NCI-H524 (cell line): ENCODE measurements at regions not wholly inside any gene's neighbourhood (a gene's known extent, or its start where the extent isn't known, plus 50 kb on each side); places are given as distances from the start of the nearest gene placed in this dataset.
A peak's percentile ranks its signal among the peaks of the same experiment; 100 is the strongest.
"Not testable (repeated sequence)": the region's sequence is repeated elsewhere in the genome, so short reads cannot be mapped to it uniquely, and the experiment has no call there.

Experiments
- DNase-seq, 2 experiments: peaks; one replicate each; lab custom pipeline; 2025; lab: John Stamatoyannopoulos, UW

DNA sequence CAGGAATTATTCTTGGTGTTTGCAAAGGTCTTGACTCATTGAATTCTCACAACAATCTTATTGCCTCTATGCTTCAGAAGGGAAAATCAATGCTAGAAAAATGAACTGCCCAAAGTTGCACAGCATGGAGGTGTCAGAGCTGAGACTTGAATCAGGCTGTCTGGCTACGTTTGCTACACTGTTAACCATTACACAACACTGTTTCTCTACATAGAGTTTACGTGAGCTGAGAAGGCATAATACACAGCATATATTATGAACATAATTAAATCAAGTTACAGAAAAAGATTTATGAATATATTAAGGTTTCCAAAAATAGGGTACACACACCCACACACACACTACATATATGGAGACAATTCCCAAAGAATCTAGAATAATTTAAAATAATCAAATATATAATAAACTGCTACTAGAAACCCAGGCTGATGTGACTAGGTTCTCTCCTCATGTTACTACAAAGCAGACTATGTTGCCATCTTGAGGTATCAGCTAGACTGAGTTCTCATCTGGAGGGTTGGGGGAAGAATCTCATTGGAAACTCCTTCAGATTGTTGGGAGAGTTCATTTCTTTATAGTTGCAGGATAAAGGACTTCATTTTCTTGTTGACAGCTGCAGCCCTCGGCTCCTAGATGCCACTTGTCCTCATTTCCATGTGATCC, 1270.5 kb downstream of the ARAP2 start:
- no peak for DNase-seq

DNA sequence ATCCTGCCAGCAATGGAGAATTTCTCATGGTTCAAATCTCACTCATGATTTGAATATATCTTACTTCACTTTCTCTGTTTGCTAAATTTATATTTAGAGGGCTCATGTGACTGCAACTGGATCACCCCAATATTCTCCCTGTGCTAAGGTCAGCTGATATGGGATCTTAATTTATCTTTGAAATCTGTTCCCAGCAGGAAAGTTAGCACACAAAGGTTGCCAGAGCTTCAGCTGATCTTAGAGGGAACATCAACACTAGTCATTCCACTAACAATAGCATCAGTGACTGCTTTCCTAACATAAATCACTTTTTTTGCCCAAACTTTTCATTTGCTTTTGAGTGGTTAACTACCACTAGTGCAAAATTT, 1270.0 kb downstream of the ARAP2 start:
- DNase-seq, result no peak

DNA sequence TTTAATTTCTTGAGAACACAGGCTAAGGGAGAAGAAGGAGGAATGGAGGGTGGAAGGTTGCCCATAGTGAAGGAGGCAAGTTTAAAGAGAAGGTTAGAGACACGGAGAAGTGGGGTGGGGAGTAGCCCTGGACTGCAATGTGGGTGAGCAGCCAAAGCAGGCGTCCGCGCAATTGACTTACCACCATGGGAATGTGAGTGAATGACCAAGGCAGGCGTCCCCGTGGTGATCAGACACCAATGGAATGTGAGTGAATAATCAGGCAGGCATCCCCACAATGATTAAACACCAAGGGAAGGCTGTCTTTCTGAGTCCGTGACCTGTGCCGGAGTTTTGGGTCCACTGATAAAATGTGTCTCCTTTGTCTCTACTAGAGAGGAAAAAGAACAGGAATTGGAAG, 1223.1 kb downstream of the ARAP2 start:
- not testable (repeated sequence) for DNase-seq

DNA sequence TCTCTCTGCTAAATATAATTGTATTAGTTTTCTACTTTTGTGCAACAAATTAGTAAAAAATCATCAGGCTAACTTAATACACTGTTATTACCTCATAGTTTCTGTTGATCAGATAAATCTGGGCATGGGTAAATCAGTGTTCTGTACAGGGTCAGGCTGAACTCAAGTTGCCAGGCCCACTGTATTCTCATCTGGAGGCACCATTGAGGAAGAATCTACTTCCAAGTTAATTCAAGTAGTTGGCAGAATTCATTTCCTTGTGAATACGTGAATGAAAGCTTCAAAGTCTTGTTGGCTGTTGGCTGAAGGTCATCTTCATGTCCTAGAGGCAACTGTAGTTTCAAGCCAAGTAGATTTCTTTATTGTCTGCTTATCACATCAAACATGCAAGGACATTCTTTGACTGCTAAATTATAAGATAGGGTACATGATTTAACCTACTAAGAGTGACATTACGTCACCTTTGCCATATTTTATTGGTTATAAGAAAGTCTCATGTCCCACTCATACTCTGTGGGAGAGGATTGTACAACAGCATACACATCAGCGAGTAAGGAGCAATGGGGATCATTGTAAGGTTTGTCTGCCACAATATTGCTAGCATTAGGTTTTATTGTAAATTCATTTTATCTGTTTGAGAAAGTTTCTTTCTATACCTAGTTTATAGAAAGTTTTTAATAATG, 1219.0 kb downstream of the ARAP2 start:
- no peak for DNase-seq

DNA sequence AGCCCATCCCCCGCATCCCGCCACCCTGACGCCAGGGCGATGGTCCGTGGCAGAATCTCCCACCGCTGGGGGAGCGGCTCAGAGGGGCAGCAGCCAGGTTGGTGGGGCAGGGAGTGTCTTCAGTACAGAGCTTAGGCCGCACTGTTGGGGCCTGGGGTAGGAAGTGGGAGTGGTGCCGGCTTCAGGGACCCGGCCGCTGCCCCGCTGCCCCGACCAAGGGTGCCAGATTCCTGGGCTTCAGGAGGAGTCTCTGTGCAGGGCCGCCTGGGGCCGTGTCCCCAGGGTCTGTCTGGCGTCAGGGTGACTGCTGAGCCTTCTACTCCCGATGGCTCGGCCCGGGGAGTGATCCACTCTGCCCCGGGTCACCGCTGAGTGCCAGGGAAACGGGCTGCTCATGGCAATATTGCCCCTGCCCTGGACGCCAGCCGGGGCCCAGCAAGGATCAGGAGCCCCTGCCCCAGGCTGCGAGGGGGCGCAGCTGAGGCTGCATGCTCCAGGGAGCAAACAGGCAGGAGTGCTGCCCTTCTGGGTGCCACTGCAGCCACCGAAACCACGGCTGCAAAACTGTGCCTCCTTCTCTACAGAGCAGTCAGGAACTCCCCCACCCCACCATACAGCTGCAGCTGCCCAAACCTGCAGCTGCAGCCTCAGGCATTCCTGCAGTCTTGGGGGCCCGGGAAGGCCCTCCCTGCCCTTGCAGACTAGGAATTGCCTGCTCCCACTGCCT, 1206.1 kb downstream of the ARAP2 start:
- no peak for DNase-seq

DNA sequence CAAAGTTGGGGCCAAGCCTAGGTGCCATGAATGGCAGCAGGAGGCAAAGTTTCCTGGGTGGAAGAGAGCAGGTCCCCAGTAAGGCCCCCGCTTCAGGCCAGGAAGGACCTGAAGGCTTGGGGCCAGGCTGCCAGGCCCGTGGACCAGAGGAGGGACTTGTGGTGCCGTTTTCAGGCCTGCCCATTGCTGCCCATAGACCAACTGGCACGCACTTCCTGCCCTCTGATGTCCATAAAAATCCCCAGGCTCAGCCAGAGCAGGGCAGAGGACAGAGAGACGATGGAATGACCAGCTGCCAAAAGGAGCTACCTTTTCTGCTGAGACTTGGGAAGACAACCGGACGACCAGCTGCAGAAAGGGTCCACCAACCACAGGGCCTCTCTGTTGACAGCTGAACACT, 1205.5 kb downstream of the ARAP2 start:
- no peak for DNase-seq

DNA sequence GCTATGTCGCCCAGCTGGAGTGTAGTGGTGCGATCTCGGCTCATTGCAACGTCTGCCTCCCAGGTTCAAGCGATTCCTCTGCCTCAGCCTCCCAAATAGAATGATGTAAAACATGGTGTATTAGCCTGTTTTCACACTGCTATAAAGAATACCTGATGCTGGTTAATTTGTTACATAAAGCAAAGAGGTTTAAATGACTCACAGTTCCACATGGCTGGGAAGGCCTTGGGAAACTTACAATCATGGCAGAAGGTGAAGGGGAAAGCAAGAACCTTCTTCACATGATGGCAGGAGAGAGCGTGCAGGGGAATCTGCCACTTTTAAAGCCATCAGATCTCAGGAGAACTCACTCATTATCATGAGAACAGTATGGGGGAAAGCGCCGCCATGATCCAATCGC, 1191.8 kb downstream of the ARAP2 start:
- DNase-seq, result no peak

DNA sequence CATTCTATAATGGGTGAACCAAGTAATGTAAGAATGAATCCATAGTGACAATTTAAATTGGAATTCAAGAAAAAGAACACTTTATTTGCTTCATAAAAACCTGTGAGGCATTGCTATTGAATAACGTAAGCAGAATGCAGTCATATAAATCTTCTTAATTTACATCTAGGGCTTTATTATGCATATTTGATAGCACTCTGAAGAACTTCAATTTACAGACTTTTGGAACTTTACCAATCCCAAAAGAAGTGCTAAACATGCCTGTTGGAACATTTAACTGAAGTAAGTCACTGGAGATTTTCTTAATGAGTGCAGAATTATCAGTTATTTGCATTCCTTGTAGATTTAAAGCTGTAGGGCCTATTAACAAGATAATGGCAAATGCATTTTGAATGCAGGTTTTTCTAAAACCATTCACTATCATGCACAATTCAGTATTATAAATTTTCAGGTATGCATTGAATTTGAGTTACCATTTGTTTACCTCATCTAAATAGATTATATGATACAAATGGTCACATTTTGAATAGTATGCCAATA, 1181.2 kb downstream of the ARAP2 start:
- DNase-seq, result no peak

DNA sequence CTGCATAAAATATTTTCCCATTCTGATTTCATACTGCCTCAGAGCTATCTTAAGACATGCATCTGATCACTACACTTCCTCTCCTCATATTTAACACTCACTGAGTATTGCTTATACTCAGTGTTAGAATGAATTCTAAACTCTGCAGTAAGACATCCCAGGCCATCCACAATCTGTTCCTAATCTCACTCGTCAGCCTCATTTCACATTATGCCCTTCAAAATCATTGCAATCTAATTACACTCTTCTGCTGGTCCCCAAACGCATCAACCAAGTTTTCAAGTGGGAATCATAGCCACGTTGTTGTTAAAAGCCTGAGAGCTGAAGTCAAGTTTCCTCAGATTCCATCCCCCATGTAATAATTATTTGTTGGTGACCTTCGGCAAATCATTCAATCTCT, 1177.9 kb downstream of the ARAP2 start:
- DNase-seq, result no peak

DNA sequence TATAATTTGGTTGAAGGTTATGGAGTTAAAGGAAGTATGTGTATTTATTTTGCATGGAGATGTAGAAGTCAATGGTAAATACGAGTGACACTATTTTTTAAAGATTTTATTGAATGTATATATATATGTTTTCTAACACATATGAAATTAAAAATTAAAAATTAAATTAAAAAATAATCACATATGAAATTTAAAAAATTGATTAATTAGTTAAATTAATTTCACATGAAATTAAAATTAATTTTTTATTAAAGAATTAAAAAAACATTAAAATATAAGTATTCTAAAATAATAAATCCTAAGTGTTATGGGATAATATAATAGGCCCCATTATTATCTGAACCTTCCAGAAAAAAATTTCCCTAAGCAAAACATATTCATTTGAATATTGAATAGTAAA, 1163.5 kb downstream of the ARAP2 start:
- no peak for DNase-seq

DNA sequence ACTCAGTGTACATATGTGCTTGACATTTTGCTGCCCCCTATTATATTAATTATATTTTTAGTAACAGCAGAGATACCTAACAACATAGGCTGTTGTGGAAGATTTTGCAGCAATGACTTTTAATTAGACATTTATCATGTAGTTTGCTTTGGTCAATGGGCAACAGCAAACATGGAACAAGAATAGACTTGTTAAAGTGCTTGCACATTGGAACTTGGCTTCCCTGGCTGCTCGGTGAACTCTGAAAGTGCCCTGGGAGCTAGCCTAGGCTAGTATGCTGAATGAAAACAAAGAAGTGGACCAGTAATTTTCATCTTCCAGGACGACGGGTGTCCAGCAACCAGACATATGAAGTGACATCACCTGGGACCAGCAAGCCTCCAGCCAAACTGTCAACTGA, 1157.1 kb downstream of the ARAP2 start:
- no peak for DNase-seq

DNA sequence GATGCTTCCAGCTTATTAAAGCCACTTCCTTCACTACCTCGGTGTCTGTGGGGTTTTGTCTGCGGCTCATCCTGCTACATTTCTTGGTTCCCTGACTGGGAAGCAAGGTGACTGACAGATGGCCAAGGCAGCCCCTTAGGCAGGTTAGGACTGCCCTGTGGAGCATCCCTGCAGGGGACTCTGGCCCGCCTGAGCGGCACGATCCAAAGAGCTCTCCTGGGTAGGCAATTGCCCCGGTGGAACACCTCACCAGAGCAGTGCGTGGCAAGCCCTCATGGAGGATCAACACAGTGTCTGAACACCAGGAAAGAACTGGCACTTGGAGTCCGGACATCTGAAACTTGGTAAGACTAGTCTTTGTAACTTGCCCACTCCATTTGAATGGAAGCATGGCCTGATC, 1143.4 kb downstream of the ARAP2 start:
- no peak for DNase-seq

DNA sequence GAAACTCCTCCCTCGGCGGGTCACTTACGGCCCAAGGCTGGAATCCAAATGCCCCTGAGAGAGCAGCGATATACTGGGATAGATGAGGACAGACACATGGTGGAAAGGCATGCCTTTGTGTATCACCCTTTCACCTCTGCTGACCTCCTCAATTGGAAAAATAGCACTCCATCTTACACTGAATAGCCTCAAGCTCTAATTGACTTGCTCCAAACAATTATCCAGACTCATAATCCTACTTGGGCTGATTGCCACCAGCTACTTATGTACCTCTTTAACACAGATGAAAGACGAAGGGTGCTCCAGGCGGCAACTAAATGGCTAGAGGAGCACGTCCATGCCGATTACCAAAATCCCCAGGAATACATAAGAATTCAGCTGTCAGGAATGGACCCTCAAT, 1142.2 kb downstream of the ARAP2 start:
- DNase-seq, result peak; percentile 86 to 95

DNA sequence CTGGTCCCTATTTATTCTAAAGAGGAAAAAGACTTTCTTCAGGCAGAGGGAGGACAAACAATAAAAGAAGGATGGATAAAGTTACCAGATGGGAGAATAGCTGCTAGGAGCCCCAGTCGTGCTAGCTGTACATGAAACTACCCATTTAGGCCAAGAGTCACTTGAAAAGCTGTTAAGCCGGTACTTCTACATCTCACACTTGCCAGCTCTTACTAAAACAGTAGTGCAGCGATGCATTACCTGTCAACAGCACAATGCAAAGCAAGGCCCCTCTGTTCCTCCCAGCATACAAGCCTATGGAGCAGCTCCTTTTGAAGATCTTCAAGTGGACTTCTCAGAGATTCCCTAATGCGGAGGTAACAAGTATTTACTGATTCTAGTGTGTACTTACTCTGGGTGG, 1138.8 kb downstream of the ARAP2 start:
- DNase-seq, result peak; percentile 95 to 98

DNA sequence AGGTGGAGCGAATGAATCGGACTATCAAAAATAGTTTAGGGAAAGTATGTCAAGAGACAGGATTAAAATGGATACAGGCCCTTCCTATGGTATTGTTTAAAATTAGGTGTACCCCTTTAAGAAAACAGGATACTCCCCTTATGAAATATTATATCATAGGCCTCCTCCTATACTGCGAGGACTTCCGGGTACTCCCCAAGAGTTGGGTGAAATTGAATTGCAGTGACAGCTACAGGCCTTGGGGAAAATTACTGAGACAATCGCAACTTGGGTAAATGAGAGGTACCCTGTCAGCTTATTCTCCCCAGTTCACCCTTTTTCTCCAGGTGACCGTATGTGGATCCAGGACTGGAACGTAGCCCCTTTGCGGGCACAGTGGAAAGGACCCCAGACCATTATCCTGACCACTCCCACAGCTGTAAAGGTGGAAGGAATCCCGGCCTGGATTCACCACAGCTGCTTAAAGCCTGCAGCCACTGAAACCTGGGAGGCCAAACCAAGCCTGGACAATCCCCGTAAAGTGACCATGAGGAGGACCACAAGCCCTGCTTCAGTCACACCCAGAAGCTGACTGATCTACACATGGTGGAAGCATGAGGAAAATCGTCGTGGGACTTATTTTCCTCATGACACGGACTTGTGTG, 1138.1 kb downstream of the ARAP2 start:
- no peak for DNase-seq

DNA sequence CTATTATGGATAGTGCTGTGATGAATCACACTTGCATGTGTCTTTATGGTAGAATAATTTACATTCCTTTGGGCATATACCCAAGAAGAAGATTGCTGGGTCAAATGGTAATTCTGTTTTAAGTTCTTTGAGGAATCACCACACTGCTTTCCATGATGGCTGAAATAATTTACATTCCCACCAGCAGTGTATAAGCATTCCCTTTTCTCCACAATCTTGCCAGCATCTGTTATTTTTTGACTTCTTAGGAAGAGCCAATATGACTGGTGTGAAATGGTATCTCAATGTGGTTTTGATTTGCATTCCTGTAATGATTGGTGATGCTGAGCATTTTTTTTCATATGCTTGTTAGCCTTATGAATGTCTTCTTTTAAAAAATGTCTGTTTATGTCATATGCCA, 1120.2 kb downstream of the ARAP2 start:
- DNase-seq, result no peak

DNA sequence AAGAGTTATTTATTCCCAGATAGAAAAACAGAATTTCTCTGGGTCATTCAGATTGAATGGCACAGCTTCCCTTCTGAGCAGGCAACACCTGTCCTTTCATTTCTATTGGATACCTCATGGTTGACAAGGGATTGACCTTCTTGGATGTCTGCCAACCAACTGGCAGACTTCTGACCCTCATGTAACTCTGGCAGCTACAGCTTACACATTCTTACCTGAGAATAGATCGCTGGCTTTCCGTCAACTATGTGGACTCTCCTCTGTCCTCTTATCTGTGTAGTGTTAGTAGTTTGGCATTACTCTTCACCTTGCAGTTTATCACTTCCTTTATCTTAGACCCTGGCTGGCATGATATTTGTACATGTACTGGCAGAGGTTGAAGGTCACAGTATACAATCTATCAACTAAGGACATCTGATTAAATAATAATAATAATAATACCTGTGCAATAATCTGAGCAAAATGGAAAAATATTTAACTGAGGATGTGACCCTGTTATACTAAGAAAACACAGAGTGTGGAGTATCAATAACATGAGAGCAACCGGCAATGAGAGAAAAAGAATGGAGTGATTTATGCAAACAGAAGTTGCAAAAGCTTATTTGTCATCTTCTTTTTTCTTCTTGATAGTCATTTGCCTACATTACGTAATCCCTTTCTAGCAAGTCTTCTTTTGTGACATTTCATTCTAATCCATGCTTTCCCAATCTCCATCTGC, 1118.2 kb downstream of the ARAP2 start:
- peak; percentile 23 to 54 for DNase-seq

DNA sequence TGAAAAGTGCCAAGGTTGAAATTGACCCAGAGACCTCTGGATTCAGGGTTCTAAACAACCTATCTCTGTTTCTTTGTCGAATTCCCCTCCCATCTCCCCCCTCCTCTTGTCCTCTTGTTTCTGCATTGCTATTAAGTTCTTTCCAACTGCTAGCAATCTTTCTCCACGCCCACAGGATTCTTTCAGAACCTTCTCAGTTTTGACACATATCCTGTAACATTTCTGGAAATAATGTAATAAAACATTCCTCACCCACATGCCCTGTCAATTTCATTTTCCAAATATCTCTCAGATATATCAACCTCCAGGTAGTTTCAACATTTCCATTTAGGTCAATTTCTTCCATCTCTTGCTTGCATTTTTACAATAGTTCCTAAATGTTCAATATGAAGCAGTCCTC, 1105.9 kb downstream of the ARAP2 start:
- no peak for DNase-seq

DNA sequence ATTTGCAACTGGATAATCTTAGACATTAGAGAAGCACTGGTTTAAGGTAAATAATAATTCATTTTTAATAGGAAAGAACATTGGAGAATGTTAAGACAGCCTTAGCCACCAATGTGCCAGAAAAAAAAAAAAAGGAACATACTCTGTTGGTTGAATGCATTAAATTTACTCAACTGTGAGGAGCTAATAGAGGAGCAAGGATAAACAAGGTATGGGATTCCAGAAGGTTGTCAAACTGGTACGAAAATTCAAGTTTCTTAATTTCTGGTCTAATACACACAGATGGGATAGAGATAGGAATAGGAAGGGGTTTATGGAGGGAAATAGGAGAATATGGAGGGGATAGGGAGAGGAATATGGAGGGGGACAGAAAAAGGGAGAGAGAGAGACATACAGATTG, 1096.6 kb downstream of the ARAP2 start:
- DNase-seq, result no peak

DNA sequence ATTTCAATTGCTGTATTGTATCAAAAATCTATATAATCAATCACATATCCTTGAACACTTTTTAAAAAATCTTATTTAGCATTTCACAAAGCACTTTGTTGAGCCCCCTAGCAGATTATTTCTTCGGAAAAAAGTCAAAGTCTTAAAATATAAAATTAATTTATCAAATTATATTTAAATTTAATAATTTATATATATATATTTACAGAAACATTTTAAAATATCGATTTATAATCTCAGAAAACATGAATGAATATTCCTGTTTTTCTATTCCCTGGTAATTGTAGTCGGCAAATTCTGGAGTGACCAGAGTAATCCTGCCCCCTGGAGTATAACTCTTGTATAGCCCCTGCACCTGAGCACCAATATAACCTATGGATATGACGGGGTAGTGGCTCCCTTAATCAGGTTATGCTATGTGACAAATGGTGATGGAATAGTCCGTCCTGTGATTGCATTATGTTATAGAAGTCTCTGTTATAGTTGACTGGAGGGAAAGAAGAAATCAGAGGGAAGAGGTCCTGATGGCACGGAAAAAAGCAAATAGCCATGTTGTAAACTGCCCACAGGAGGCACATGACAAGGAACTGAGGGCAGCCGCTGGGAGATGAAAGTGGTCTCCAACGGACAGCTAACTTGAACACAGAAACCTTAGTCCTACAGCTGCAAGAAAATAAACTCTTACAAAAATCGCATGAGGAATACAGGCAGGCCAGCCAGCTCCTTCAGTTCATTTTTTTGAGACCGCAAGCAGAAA, 1092.3 kb downstream of the ARAP2 start:
- DNase-seq, result peak; percentile 3 to 33

DNA sequence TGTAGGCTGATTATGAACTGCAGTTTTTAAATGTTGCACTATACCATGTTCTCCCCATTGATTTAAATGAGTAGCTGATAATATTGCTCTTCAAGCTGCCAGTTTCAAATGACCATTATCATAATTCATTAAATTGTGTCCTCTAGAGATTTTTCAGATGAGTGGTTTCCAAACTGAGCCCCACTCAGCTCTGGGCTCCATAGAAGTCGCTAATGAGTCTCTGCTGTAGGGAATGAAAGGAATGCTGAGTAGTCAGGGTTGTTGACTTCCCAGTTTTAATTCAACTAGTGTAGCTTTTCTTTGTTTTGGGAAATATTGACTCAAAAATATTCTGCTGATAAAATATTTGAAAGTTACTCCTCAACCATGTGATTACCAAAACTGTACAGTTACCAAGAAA, 1081.1 kb downstream of the ARAP2 start:
- no peak for DNase-seq
